ENCODE measurements at regions not wholly inside any gene's neighbourhood (a gene's known extent, or its start where the extent isn't known, plus 50 kb on each side); places are given as distances from the start of the nearest gene placed in this dataset.

DNA sequence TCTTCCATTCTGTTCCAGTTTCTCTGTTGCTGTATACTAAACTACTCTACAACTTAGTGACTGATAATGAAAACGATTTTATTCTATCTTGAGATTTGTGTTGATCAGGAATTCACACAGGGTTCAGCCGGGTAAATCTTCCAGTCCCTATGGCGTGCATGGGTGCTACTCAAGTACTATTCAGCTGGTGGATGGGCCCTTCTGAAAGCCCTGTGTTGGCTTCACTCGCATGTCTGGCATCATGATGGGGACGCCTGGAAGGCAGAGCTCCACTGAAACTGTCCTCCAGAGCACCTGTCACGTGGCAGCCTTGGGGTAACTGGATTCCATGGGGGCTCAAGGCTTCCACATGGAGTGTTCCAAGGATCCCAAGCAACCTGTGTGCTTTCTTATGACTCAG lies 86.0 kb upstream of the ZMIZ1 start:
- peaks cover 6% of the 10 kb centered on the region for H3K4me1 Mint-ChIP-seq (ENCODE audit: low read depth)
- CTCF ChIA-PET, result interaction anchor here (1.3 kb wide), 1 partner anchor 14 kb away, joined by 4 read pairs; no protein-coding TSS in a partner anchor
- no peak overlapping the region for H3K4me3 Mint-ChIP-seq
- H3K9me3 Mint-ChIP-seq, result no peaks in the 10 kb centered on the region
- H3K27me3 Mint-ChIP-seq (ENCODE audit: low read depth), result no peaks in the 10 kb centered on the region
- no peak overlapping the region for H3K27ac Mint-ChIP-seq
- intact Hi-C loops (cut with micrococcal nuclease), result no loop called here
- H3K36me3 Mint-ChIP-seq (ENCODE audit: low read depth), result no peaks in the 10 kb centered on the region
- no peak for DNase-seq

DNA sequence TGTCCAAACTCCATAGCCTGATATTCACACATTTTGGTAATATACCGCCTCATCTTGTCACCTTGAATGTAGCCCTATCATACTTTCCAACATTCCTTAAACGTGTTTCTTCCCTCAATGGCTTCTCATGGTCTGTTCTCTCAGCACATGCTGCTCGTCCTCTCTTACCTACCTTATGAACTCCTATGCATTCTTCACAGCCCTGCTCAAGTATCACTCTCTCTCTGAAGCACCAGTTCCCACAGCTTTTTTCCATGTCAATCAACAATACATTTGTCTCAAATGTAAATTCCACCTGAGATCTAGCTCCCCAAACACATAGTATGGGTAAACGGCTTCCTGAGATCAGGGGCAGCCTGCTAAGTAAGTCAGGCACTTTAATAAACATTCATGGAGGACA lies 85.2 kb upstream of the ZMIZ1 start:
- CTCF ChIA-PET, result interaction anchor here (1.3 to 2.4 kb wide), 2 partner anchors 9 to 15 kb away, joined by 4 to 9 read pairs; no protein-coding TSS in a partner anchor
- H3K4me3 Mint-ChIP-seq, result no peak overlapping the region
- H3K4me1 Mint-ChIP-seq (ENCODE audit: low read depth), result peaks cover 6% of the 10 kb centered on the region

DNA sequence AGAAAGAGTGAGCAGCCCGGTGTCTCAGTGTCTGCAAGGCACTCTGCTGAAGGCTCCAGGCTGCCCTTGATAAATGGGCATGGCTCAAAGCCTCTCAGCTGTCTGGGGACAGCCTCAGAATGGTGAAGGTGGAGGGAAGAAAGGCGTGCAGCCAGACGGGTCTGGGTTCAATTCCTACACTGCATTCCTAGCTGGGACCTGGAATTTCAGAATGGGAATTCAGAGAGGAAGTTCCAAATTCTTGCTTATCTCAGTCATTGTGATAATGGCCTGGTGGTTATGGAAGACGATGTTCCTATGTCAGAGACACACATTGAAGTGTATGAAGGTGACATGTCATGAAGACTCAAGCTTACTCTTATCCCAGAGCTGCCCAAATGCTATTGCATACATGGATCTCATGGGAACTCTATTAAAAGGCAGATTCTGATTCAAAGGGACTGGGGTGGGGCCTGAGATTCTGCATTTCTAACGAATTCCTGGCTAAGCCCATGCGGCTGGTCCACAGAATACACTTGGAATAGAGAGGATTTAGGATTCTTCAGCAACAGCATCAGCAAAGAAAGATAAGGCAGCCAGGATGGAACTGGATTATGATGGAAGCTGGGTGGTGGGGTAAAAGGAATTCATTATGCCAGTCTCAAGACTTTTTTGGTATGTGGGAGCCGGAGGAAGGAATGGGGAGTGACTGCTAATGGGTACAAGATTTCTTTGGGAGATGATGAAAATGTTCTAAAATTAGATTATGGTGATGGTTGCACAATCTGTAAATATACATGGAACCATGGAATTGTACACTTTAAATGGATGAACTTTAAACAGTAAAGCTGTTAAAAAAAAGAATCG lies 82.6 kb upstream of the ZMIZ1 start:
- no peak for DNase-seq
- H3K27me3 Mint-ChIP-seq (ENCODE audit: low read depth), result no peaks in the 10 kb centered on the region
- no peaks in the 10 kb centered on the region for H3K9me3 Mint-ChIP-seq
- no peaks in the 10 kb centered on the region for H3K36me3 Mint-ChIP-seq (ENCODE audit: low read depth)
- peaks cover 9% of the 10 kb centered on the region for H3K4me1 Mint-ChIP-seq (ENCODE audit: low read depth)
- CTCF ChIA-PET, result no interaction called here
- no peak overlapping the region for H3K4me3 Mint-ChIP-seq
- no peak overlapping the region for H3K27ac Mint-ChIP-seq
- intact Hi-C loops (cut with micrococcal nuclease), result no loop called here

More for the DNA sequence above, 85.2 kb upstream of the ZMIZ1 start:
- no peaks in the 10 kb centered on the region for H3K36me3 Mint-ChIP-seq (ENCODE audit: low read depth)
- no peaks in the 10 kb centered on the region for H3K9me3 Mint-ChIP-seq
- H3K27me3 Mint-ChIP-seq (ENCODE audit: low read depth), result no peaks in the 10 kb centered on the region
- H3K27ac Mint-ChIP-seq, result no peak overlapping the region
- intact Hi-C loops (cut with micrococcal nuclease), result no loop called here
- DNase-seq, result no peak

DNA sequence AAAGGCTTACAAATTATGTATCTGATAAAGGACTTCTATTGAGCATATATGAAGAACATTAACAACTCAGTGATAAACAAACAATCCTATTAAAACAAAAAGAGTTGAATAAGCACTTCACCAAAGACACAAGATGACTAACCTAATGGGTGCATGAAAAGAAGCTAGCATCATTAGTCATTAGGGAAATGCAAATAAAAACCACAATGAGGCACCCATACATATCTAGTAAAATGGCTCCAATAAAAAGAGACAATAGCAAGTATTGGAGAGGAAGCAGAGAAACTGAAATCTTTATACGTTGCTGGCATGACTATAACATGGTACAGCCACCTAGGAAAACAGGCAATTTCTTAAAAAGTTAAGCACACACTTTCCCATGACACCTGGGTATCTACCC lies 77.6 kb upstream of the ZMIZ1 start:
- DNase-seq, result no peak
- Mint-ChIP-seq H3K36me3 (ENCODE audit: low read depth) (no peaks in the 10 kb centered on the region), H3K4me3 (no peak overlapping the region), H3K27ac (no peak overlapping the region), H3K4me1 (ENCODE audit: low read depth) (peaks cover 9% of the 10 kb centered on the region), H3K27me3 (ENCODE audit: low read depth) (no peaks in the 10 kb centered on the region), H3K9me3 (no peaks in the 10 kb centered on the region)
- intact Hi-C loops (cut with micrococcal nuclease), result loop anchor here (1.0 kb wide), 1 partner anchor 17 kb away; no protein-coding TSS in a partner anchor
- CTCF ChIA-PET, result no interaction called here

DNA sequence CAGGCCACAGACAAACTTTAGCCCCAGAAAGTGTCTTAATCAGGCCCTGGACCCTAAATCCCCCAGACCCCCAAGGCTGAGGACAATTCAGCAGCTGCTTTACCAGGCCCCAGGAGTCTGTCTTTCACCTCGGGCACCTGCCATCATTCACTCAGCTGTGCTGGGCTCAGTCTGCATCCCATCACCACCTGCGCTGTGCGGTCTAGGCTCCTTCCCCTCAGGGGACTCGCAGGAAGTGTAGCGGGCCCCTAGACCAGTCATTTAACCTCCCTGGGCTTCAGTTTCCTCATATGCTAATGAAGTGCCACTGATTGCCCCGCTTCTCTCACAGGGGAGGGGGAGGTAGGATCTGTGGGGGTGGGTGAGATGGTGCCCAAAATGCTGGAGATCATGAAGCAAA lies 76.4 kb upstream of the ZMIZ1 start:
- peaks cover 9% of the 10 kb centered on the region for H3K4me1 Mint-ChIP-seq (ENCODE audit: low read depth)
- intact Hi-C loops (cut with micrococcal nuclease), result no loop called here
- no peaks in the 10 kb centered on the region for H3K36me3 Mint-ChIP-seq (ENCODE audit: low read depth)
- H3K27ac Mint-ChIP-seq, result no peak overlapping the region
- H3K27me3 Mint-ChIP-seq (ENCODE audit: low read depth), result no peaks in the 10 kb centered on the region
- H3K4me3 Mint-ChIP-seq, result no peak overlapping the region
- CTCF ChIA-PET, result interaction anchor here (0.7 kb wide), 1 partner anchor 115 kb away, joined by 3 read pairs; no protein-coding TSS in a partner anchor
- DNase-seq, result no peak
- no peaks in the 10 kb centered on the region for H3K9me3 Mint-ChIP-seq

DNA sequence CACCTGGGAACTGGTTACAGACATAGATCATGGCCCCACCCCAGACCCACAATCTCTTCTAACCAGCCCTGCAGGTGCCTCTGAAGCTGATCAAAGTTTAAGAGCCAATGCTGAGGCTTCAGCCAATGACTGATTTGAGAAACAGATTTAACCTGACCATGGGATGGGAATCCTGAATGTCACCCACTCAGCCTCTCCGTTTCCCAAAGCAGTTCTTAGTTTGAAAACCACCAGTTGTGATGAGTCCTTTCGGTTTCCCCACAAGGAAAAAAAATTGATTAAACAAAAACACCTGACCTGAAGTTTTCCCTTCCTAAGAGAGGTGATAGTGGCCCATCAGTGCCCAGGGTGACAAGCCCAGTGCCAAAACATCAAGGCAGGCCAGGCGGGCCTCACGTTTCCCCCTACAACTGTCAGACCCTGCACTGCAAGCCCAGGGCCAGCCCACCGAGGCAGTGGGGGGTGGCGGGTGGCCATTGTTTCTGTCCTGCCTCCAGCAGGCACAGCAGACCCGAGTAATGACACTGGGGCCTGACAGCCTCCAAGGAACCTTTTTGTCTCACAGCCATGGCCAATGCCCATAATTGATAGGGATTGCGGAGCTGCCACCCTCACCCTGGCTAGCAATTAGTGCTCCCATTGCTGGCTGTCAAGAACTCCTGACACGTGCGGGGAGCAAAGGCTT lies 75.4 kb upstream of the ZMIZ1 start:
- Mint-ChIP-seq H3K27ac (no peak overlapping the region), H3K4me1 (ENCODE audit: low read depth) (peaks cover 9% of the 10 kb centered on the region), H3K9me3 (no peaks in the 10 kb centered on the region), H3K4me3 (no peak overlapping the region), H3K36me3 (ENCODE audit: low read depth) (no peaks in the 10 kb centered on the region), H3K27me3 (ENCODE audit: low read depth) (no peaks in the 10 kb centered on the region)
- DNase-seq, result no peak
- CTCF ChIA-PET, result no interaction called here
- intact Hi-C loops (cut with micrococcal nuclease), result no loop called here

DNA sequence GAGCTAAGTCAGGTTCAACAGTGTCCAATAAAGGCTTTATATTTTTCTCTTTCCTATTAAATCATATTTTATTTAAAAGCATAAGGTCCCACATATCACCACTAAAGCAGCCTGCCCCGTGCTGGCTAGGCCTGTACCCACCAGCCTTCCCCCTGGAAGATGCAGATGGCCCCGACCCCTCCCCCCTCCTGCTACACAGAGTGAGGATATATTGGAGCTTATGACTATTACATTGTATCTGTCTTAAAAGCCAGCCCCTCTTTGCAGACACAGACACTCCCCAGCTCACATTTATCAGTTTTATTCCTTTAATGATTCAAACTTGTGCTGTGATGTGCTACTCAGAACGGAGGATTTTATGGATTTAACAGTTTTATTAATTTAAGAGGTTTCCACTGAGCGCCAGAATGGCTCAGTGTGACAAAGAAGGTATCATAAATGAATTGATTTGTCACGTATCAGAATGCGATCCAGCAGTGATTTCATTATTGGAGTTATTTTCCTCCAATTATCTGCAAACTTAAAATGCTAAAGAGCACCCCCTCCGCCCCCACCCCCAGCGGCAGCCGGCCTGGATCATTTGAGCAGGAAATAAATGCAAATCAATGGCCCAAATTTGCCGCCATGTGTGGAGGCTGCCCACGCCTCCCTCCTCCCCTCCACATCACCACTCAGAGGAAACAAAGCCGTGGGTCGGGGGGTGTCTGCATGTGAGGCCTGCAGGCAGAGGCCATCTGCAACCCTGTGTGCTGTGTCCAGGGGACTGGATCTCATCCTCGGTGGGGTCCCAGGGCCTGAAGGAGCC lies 72.6 kb upstream of the ZMIZ1 start:
- peaks cover 4% of the 10 kb centered on the region for H3K4me1 Mint-ChIP-seq (ENCODE audit: low read depth)

DNA sequence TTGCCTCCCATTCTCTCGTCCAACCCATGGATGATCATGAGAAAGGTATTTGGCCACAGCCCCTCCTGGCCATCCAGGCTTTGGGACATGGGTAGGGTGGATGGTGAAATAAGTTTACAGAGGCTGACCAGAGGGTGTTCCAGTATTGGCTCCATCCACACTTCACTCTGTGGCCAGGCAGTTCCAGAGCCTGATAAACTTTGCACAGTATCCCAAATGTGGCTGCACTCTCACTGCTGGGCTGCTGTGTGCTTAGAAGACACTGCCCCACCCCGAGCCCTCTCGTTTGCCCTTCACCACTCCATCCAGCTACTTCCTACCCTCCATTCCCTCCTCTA lies 72.0 kb upstream of the ZMIZ1 start:
- no peak for DNase-seq
- peaks cover 4% of the 10 kb centered on the region for H3K4me1 Mint-ChIP-seq (ENCODE audit: low read depth)

More for the DNA sequence above, 72.6 kb upstream of the ZMIZ1 start:
- Mint-ChIP-seq H3K9me3 (no peaks in the 10 kb centered on the region), H3K36me3 (ENCODE audit: low read depth) (no peaks in the 10 kb centered on the region), H3K4me3 (no peak overlapping the region), H3K27ac (no peak overlapping the region), H3K27me3 (ENCODE audit: low read depth) (no peaks in the 10 kb centered on the region)
- intact Hi-C loops (cut with micrococcal nuclease), result no loop called here
- DNase-seq, result no peak
- CTCF ChIA-PET, result no interaction called here

DNA sequence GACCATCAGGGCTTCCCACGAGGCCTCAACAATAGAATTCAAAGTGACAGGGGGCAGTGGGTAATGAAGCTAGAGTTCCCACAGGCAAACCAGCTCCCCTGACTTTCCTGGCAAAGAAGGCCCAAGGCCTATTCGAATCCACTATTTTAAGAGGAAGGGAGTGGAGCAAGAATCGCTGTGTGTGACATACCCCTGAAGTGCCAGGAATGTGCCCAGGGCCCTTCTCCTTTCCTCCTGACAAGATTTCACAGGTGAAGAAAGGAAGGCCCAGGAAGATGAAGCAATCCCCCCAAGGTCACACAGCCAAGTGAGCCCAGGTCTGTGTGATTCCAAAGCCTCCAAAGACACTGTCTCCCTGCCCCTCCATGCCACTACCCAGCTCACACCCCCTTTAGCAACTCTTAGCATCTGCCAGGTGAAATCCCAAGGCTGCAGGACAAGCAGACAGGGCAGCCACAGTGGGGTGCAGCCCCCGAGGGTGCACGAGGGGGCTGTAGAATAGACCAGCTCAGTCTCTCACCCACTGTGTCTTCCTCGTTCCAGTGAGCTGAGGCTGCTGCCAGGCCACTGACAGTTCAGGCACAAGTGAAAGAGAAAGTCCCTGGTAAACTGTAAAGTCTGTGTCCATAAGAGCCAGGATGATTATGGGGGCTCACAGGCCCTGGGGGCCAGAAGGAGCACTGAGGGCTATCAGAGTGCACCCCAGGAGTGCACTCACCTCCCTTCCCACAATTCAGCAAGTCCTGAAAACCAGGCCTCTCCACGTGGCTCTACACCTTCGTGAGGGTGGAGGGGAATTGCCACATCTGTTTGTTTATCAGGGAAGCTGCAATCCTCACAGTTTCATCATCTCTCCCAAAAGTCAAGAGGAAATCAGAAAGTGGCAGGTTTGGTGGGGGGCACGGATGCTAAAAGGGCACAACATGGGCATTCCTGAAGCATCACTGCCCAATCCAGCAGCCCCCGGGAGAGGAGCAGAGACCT lies 70.8 kb upstream of the ZMIZ1 start:
- CTCF ChIA-PET, result no interaction called here
- Mint-ChIP-seq H3K4me1 (ENCODE audit: low read depth) (peaks cover 2% of the 10 kb centered on the region), H3K27ac (no peak overlapping the region), H3K27me3 (ENCODE audit: low read depth) (no peaks in the 10 kb centered on the region), H3K36me3 (ENCODE audit: low read depth) (no peaks in the 10 kb centered on the region), H3K9me3 (no peaks in the 10 kb centered on the region), H3K4me3 (no peak overlapping the region)
- intact Hi-C loops (cut with micrococcal nuclease), result no loop called here
- no peak for DNase-seq

More for the DNA sequence above, 72.0 kb upstream of the ZMIZ1 start:
- Mint-ChIP-seq H3K4me3 (no peak overlapping the region), H3K9me3 (no peaks in the 10 kb centered on the region), H3K27me3 (ENCODE audit: low read depth) (no peaks in the 10 kb centered on the region), H3K36me3 (ENCODE audit: low read depth) (no peaks in the 10 kb centered on the region), H3K27ac (no peak overlapping the region)
- intact Hi-C loops (cut with micrococcal nuclease), result no loop called here
- CTCF ChIA-PET, result no interaction called here

DNA sequence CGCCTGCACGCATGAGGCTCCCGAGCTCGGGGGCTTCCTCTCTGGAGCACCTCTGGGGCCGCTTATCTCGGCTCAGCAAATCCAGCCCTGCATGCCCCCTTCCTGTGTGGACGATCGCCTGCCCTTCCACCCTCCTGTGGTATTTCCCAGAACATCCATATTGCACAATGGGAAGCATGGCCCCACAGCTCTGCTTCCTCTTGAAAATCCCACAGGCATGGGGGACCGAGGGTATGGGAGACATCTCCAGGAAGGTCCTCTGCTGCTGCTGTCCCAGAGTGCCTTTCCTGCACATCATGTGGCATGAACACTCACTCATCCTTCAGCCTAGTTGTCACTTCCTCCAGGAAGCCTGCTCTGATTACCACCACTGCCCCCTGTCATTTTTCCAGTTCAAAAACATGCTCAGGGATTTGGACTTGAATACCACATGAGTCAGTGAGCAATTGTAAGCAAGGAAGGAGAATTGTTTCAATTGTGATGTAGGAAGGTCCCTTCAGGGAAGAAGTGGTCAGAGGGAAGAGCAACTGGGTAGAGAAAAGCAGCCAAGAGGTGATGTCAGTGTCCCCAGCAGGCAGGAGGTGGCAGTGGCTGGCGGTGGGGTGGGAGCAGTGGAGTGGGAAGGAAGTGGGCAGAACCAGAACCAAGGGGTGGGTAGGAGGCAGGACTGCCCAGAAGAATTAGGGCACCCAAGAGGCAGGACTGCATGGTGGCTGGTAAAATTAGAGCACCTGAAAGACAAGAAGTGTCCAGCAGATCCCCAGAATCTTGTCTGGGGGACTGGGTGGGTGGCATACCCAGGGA lies 67.5 kb upstream of the ZMIZ1 start:
- H3K27ac Mint-ChIP-seq, result no peak overlapping the region
- intact Hi-C loops (cut with micrococcal nuclease), result no loop called here
- H3K4me1 Mint-ChIP-seq (ENCODE audit: low read depth), result peaks cover 7% of the 10 kb centered on the region
- H3K27me3 Mint-ChIP-seq (ENCODE audit: low read depth), result no peaks in the 10 kb centered on the region
- DNase-seq, result no peak
- no peaks in the 10 kb centered on the region for H3K36me3 Mint-ChIP-seq (ENCODE audit: low read depth)
- CTCF ChIA-PET, result interaction anchor here (0.6 to 1.0 kb wide), 3 partner anchors 136 to 768 kb away, joined by 3 to 4 read pairs (median 3); no protein-coding TSS in a partner anchor
- H3K9me3 Mint-ChIP-seq, result no peaks in the 10 kb centered on the region
- no peak overlapping the region for H3K4me3 Mint-ChIP-seq

DNA sequence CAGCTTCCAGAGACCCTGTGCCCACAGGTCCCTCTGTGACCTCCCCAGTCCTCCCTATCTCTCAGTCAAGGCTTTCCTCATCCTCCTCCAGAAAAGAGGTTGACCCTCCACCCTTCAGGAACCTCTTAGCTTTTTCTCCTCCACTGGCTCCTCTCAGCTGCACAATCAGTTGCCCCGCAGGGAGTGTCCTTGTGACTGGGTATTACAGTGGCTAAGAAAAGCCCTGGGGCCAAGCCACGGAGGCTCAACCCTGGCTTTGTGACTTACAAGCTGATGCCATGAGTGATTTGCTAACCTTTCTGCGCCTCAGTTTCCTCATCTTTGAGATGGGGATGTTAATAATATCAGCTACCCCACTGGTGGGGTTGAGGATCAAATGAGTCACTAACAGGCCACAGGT lies 66.4 kb upstream of the ZMIZ1 start:
- intact Hi-C loops (cut with micrococcal nuclease), result no loop called here
- no peak overlapping the region for H3K27ac Mint-ChIP-seq
- CTCF ChIA-PET, result interaction anchor here (0.7 to 1.0 kb wide), 3 partner anchors 135 to 193 kb away, joined by 3 to 4 read pairs (median 3); no protein-coding TSS in a partner anchor

More for the DNA sequence above, 66.4 kb upstream of the ZMIZ1 start:
- Mint-ChIP-seq H3K4me1 (ENCODE audit: low read depth) (peaks cover 7% of the 10 kb centered on the region), H3K27me3 (ENCODE audit: low read depth) (no peaks in the 10 kb centered on the region), H3K4me3 (no peak overlapping the region), H3K9me3 (no peaks in the 10 kb centered on the region), H3K36me3 (ENCODE audit: low read depth) (no peaks in the 10 kb centered on the region)
- no peak for DNase-seq

All from activated naive CD4-positive, alpha-beta T cell treated with anti-CD3 and anti-CD28 coated beads for 36 hours (primary cell).